ENCODE measurements at regions not wholly inside any gene's neighbourhood (a gene's known extent, or its start where the extent isn't known, plus 50 kb on each side); places are given as distances from the start of the nearest gene placed in this dataset.

DNA sequence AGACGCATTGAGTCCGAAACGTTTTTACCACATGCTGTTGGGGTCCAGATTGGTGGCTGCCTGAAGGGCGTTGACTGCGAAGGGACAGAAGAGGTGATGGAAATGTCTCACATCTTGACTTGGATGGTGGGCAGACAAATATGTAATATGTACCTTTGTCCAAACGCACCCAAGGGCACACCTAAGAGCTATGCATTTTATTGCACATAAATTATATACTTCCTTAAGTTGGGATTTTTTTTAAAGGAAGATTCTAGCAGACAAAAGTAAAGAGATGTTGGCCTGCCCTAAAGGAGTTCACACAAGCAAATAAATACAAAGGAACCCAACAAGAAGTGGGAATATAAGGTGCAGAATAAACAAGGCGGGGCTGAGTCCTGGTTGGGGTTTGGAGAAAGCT, 91.1 kb upstream of the TBL1X start:
- no peaks in the 10 kb centered on the region for H3K23me2 ChIP-seq (ENCODE audit: low read depth, low read length)
- H4K5ac ChIP-seq (ENCODE audit: insufficient read length, low read depth, low read length) = no peak overlapping the region
- no peak overlapping the region for H3K9ac ChIP-seq (replicated peaks in 1 of 4; ENCODE audit: extremely low read depth in 1 of 4, low read depth in 3 of 4, low read length in 3 of 4)
- no peak overlapping the region for H2BK20ac ChIP-seq (ENCODE audit: low read length)
- no peak overlapping the region for H4K8ac ChIP-seq (ENCODE audit: extremely low read depth, insufficient read depth, low read length)
- no peak overlapping the region for H2BK5ac ChIP-seq (ENCODE audit: low read depth, low read length)
- H3K27me3 ChIP-seq (replicated peaks in 1 of 4; ENCODE audit: control insufficient read depth in 3 of 4, extremely low read depth in 1 of 4, insufficient read depth in 3 of 4, low read length in 3 of 4) = no peaks in the 10 kb centered on the region
- no peaks in the 10 kb centered on the region for H3K4me1 ChIP-seq (replicated peaks in 1 of 4; ENCODE audit: control insufficient read depth in 3 of 4, insufficient read depth in 4 of 4, low read length in 3 of 4)
- H2BK120ac ChIP-seq (replicated peaks; ENCODE audit: low read depth, low read length) = no peak overlapping the region
- no peak overlapping the region for H3K23ac ChIP-seq (ENCODE audit: insufficient read length)
- no peak overlapping the region for H3K4me2 ChIP-seq (ENCODE audit: insufficient read depth in 1 of 2, low read depth in 2 of 2, low read length in 2 of 2)
- H3K79me2 ChIP-seq (ENCODE audit: control insufficient read depth in 1 of 2, insufficient read depth in 2 of 2, low read length in 2 of 2) = no peaks in the 10 kb centered on the region
- FAIRE-seq = no peak
- no peak overlapping the region for H2AFZ ChIP-seq (ENCODE audit: low read length)
- 95% methylated on average over 7 of the region's 7 CpGs; no CpG with 5 or more reads in 1 of the 2 experiments for WGBS, 2 experiments (ENCODE audit: extremely low coverage in 1 of 2, insufficient coverage in 1 of 2, insufficient read length in 1 of 2, insufficient replicate concordance in 2 of 2, low coverage in 1 of 2, low lambda C conversion rate in 2 of 2, missing lambda C conversion rate in 1 of 2)
- no peak overlapping the region for H4K91ac ChIP-seq (replicated peaks; ENCODE audit: insufficient read length, low read length)
- H3K79me1 ChIP-seq (ENCODE audit: low read depth, low read length) = no peaks in the 10 kb centered on the region
- H3K14ac ChIP-seq (ENCODE audit: insufficient read length) = no peak overlapping the region
- H2BK15ac ChIP-seq (ENCODE audit: low read length) = no peak overlapping the region
- H2BK12ac ChIP-seq (ENCODE audit: low read depth, low read length) = no peak overlapping the region
- H3K36me3 ChIP-seq (ENCODE audit: control insufficient read depth in 2 of 4, insufficient read depth in 4 of 4, low read length in 3 of 4) = no peaks in the 10 kb centered on the region
- H3K27ac ChIP-seq (ENCODE audit: low read depth, low read length) = no peak overlapping the region
- H4K20me1 ChIP-seq (replicated peaks in 1 of 2; ENCODE audit: control insufficient read depth in 1 of 2, insufficient read depth in 2 of 2, low read length in 2 of 2) = no peaks in the 10 kb centered on the region
- H3K4me3 ChIP-seq (ENCODE audit: extremely low read depth in 1 of 4, insufficient read depth in 2 of 4, low read depth in 3 of 4, low read length in 4 of 4) = no peak overlapping the region
- no peaks in the 10 kb centered on the region for H3K9me3 ChIP-seq (ENCODE audit: insufficient read depth in 2 of 2, low read depth in 1 of 2, low read length in 1 of 2)
- CTCF ChIA-PET (ENCODE audit: partially characterized antibody) = interaction anchor here (0.6 kb wide), 1 partner anchor 15 kb away, joined by 4 read pairs; no protein-coding TSS in a partner anchor
- no peak overlapping the region for H3K18ac ChIP-seq (ENCODE audit: extremely low read depth, low read length)
- no peak overlapping the region for H2AK5ac ChIP-seq (ENCODE audit: low read depth, low read length)
- no peak overlapping the region for H3K4ac ChIP-seq (replicated peaks; ENCODE audit: insufficient read length, low read depth, low read length)
- no peak for DNase-seq (ENCODE audit: low read depth in 1 of 2, low spot score in 2 of 2)
- POLR2A ChIA-PET (ENCODE audit: partially characterized antibody) = no interaction called here
- no peak overlapping the region for H3K56ac ChIP-seq (replicated peaks; ENCODE audit: insufficient read length, low read depth, low read length)
- TF ChIP-seq RFX5 (IDR thresholded peaks at IDR 0.05; ENCODE audit: borderline replicate concordance, low read depth, low read length) (no peak), JUND (IDR thresholded peaks at IDR 0.05; ENCODE audit: low read length) (no peak), ZNF274 (IDR thresholded peaks at IDR 0.05; ENCODE audit: borderline replicate concordance, extremely low read depth, low read length) (no peak), BRCA1 (IDR thresholded peaks at IDR 0.05; ENCODE audit: low read depth, low read length) (no peak), GTF2F1 (IDR thresholded peaks at IDR 0.05; ENCODE audit: borderline replicate concordance, low read depth, low read length) (no peak), SRF (IDR thresholded peaks at IDR 0.05; ENCODE audit: low read depth, low read length) (no peak), SP2 (IDR thresholded peaks at IDR 0.05; ENCODE audit: low read length) (no peak), EGR1 (IDR thresholded peaks at IDR 0.05; ENCODE audit: borderline replicate concordance, low read depth, low read length) (no peak), PHF8 (conservative IDR thresholded peaks at IDR 0.05; ENCODE audit: low read depth, low read length) (no peak), FOSL1 (IDR thresholded peaks at IDR 0.05; ENCODE audit: insufficient read depth, low read depth, low read length) (no peak), KDM1A (IDR thresholded peaks at IDR 0.05; ENCODE audit: borderline replicate concordance, low read length) (no peak), POU5F1 (IDR thresholded peaks at IDR 0.05; ENCODE audit: low read depth, low read length) (no peak)
- TF ChIP-seq, protein P1, sequence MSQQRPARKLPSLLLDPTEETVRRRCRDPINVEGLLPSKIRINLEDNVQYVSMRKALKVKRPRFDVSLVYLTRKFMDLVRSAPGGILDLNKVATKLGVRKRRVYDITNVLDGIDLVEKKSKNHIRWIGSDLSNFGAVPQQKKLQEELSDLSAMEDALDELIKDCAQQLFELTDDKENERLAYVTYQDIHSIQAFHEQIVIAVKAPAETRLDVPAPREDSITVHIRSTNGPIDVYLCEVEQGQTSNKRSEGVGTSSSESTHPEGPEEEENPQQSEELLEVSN (IDR thresholded peaks at IDR 0.05) = no peak
